ENCODE measurements at regions not wholly inside any gene's neighbourhood (a gene's known extent, or its start where the extent isn't known, plus 50 kb on each side); places are given as distances from the start of the nearest gene placed in this dataset.

GRCh38 chr6:105609375-105609991, 206.6 kb upstream of the PREP start:
- no peak for DNase-seq (ENCODE audit: low spot score)

- peak; percentile 83 for DNase-seq (ENCODE audit: low spot score)
Measured at GRCh38 chr6:105608711-105609374, 206.0 kb upstream of the PREP start.

DNA sequence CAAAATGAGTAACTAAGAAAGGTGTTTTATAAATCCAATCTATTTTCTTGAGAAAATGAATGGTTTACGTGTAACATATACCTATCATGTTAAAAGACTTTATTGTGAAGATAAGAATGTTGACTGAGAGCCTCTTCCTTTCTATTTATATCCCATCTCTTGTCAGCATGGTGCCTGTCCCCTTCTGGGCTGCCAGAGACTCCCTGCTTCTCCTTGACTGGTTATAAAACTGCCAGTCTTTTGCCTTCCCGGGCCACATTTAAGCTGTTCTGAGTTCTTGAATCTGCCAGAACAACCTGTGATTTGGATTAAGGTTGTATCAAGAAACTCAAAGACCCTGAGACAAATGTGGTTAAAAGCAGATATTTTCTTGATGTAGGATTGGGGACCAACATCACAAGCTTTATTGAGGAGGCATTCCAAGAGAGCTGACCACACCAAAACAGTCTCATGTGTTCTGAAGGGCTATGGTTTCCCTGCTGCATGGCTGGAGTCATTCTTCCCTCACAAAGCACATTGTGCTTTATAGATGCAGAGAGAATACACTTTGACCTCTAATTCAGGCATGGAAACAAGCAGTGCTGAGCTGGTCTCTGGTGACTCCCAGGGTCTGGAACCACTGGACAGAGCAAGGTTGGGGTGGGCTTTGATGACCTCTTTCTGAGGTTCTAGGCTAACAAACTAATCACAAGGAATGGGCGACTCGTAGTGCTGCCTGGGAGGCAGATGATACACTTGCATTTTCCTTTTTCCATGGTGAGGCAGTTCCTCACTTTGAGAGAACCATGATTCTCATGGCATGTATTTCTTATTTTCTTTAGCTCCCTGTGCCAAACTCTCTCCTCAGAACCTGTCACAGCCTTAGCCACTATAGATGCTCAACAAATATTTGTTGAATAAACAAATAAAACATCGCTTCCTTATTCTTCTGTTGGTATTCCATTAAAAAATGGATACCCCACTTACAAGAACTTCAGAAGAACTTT, 205.0 kb upstream of the PREP start:
- DNase-seq (ENCODE audit: low spot score) = no peak

- no peak for DNase-seq (ENCODE audit: low spot score)
Measured at GRCh38 chr6:105606831-105607463, 204.1 kb upstream of the PREP start.

- no peak for DNase-seq (ENCODE audit: low spot score)
Measured at GRCh38 chr6:105604587-105604884, 201.7 kb upstream of the PREP start.

- peak; percentile 47 for DNase-seq (ENCODE audit: low spot score)
Measured at GRCh38 chr6:105603788-105604586, 201.1 kb upstream of the PREP start.

GRCh38 chr6:105601541-105602236, 198.8 kb upstream of the PREP start:
- peak; percentile 88 for DNase-seq (ENCODE audit: low spot score)

GRCh38 chr6:105600336-105601260, 197.7 kb upstream of the PREP start:
- DNase-seq (ENCODE audit: low spot score) = no peak

DNA sequence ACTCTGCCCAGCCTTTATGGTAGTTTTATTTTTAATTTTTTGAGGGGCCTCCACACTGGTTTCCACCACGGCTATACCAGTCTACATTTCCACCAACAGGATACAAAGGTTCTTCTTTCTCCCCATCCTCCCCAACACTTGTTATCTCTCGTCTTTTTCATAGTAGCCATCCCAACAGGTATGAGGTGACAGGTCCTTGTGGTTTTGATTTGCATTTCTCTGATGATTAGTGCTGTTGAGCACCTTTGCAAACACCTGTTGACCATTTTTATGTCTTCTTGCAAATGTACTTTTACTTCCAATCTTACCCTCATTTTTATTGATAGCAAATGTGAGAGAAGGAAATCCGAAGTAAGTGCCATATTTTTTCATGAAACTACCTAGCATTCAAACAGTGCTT, 195.4 kb upstream of the PREP start:
- DNase-seq (ENCODE audit: low spot score) = no peak

DNA sequence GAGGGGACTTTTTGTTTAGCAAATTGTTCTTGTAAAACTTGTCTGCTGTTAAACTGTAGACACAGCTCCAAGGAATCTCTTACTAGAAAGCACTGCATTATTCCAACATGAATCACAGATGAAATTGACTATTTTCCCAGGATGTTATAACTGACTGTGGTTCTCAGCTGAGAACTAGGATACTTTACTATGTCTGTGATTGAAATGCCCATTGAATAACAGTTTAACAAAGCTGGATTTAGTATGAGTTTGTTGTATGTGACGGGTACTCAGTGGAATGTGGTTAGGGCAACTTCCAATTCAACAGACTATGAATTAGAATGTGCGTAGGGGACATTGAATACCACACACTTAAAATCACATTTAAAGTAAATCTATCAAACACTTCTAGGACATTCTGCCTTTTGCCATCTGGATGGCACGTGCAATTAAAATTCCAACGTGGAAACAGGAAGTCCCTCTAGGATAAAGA, 193.4 kb upstream of the PREP start:
- peak; percentile 74 for DNase-seq (ENCODE audit: low spot score)

GRCh38 chr6:105595829-105596228, 192.9 kb upstream of the PREP start:
- no peak for DNase-seq (ENCODE audit: low spot score)

DNA sequence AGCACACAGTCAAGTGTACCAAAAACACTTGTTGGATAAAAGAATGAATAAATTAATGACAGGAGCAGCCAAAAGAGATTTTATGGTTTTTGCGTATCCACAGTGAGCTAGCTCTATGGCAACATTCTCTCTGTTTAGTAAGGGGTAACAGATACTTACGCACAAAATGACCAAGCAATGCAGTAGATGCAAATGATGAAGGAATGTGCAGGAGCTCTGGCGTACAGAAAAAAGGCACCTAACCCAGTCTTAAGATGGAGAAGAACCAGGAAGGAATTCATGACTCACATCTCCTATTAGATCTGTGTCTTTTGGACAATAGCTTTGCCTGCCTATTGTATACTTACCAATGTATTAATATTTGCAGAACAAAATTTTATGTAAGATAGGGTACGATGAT, 191.9 kb upstream of the PREP start:
- no peak for DNase-seq (ENCODE audit: low spot score)

DNA sequence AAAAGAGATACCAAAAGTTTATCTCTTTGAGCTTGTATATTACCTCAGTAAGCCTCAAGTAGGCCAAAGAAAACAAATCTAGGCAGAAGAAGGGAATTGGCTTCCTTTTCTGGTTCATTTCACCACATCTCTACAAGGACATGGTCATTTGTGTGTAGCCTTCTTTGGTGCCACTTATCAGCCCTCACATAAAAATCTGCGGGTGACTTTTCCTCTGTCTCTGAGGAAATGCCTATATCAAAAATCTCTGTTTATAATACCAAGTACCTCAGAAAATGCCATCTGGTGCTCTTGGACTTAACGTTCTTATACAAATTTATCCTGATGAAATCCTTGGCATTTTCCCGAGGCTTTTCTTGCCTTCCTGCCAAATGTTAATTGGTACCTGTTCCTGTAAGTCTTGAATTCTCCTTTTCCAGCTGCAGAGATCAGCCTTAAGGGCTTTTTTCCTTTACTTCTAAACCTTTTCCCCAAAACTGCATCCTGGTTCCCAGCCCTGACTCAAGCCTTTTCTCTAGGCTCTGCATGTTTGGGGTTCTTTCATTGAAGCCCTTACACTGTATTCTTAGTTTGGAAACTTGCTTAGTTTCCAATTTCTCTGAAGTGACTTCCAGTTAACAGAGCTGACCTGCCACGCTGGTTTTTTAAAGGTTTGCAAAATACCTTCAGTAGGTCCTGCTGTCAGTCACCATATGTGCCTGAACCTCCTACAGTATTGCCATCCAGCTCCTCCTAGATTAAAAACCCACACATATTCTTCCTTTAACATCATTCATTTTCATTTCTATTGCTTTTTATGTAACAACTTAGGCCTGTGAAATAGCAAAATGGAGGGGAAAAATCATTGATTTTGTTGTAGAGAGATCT, 191.2 kb upstream of the PREP start:
- no peak for DNase-seq (ENCODE audit: low spot score)

DNA sequence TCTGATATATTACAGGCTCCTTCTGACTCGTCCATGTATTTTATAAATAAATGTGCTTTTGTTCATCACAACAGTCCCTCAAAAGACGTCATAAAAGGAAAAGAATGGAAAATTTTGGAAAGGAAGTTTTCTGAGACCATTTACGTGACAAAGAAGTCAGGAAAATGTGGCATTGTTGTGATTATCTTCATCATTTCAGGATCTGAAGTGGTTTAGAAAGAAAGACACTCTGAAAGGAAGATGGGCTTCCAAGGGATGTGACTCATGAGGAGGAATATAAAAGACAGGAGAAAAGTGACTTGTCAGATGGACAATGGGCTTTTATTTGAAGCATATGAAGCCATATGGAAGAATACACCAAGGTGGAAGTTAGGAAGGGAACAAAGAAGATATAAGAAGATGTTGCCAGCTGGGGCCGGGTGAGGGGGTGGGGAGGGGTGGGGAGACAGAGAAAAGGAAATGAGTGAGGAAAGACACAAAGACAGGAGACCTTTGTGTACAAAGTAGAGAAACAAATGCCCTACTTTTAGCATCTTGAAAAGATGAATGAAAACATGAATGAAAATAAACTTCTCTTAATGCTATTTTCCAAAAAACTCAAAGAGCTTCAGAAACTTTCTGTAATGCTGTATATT, 190.3 kb upstream of the PREP start:
- no peak for DNase-seq (ENCODE audit: low spot score)

DNA sequence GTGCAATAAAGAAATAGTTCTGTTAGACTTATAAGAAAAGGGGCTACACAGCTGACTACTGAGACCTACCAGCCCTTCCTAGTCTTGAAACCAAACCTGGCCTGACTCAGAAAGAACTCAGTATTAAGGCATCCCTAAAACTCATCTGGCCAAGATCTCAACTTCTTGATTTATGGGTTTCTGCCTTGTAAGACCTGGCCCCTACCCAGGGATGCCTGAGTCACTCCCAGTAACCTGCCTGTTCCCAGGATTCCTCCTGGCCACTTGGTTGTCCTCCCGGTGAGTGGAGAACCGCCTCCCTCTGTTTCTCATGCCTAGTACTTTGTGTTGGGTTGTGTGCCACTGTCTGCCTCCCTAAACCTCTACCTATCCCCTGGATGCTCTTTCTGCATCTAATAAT, 189.4 kb upstream of the PREP start:
- DNase-seq (ENCODE audit: low spot score) = no peak

- no peak for DNase-seq (ENCODE audit: low spot score)
Measured at GRCh38 chr6:105591053-105591452, 188.2 kb upstream of the PREP start.

DNA sequence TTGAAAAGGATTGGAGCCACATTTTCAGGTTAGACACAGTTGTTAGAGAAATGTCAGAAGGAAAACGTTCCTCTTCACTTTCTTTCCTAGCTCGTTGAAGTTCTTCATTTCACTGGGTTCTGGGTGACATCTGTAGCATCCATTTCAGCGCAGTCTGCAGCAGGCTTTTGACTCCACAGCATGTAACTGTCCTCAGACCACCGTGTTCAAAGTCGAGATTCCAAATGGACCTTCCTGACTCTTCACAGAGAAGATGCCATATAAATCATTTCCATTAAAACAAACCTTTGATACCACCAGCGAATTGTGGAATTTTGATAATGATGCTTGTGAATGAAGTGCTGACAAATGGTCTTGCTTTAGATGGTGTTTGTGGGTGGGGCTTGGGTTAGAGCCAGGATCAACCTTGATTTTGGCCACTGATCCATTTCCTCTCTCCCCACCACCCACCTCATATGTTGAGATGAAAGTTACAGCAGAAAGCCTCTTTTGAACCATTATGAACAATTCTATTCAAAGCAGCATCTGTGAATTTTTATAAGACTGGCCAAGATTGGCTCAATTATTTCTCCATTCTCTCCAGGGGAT, 185.3 kb upstream of the PREP start:
- DNase-seq (ENCODE audit: low spot score) = no peak
